Chondrocyte (in vitro differentiated cells): ENCODE measurements at regions not wholly inside any gene's neighbourhood (a gene's known extent, or its start where the extent isn't known, plus 50 kb on each side); places are given as distances from the start of the nearest gene placed in this dataset.

Experiments used
- DNase-seq: peaks from one replicate; pipeline ENCODE4 v3.0.0; 2021; ENCODE audit warnings: mixed read lengths, low spot score
- H3K27ac Mint-ChIP-seq: one replicate; pipeline ENCODE4 v1.8.0; 2021; ENCODE audit warnings: mild to moderate bottlenecking, moderate library complexity, mixed read lengths; ENCODE audit not compliant: unreplicated experiment
- H3K27me3 Mint-ChIP-seq: 2 replicates; pipeline ENCODE4 v1.8.0; 2021; ENCODE audit warnings: low read depth, mixed read lengths
- H3K36me3 Mint-ChIP-seq: 2 replicates; pipeline ENCODE4 v1.8.0; 2021; ENCODE audit warnings: low read depth, mixed read lengths
- H3K4me1 Mint-ChIP-seq: 2 replicates; pipeline ENCODE4 v1.8.0; 2021; ENCODE audit warnings: low read depth, mild to moderate bottlenecking, mixed read lengths
- H3K4me3 Mint-ChIP-seq: one replicate; pipeline ENCODE4 v1.8.0; 2021; ENCODE audit warnings: mild to moderate bottlenecking, moderate library complexity, mixed read lengths; ENCODE audit not compliant: unreplicated experiment
- H3K9me3 Mint-ChIP-seq: 2 replicates; pipeline ENCODE4 v1.8.0; 2021; ENCODE audit warnings: low read depth, mixed read lengths
- CTCF ChIP-seq: fragments of 200-600 bp; sonication (generic); IDR thresholded peaks from 2 replicates; pipeline ENCODE4 v1.5.0; 2021; ENCODE audit warnings: antibody characterized with exemption, mild to moderate bottlenecking, moderate library complexity

- no peaks in the 10 kb centered on the region for H3K36me3 Mint-ChIP-seq
- H3K9me3 Mint-ChIP-seq: peaks cover 12% of the 10 kb centered on the region
- no peaks in the 10 kb centered on the region for H3K4me1 Mint-ChIP-seq
- TF ChIP-seq CTCF: no peak
- no peak overlapping the region for H3K4me3 Mint-ChIP-seq
- H3K27me3 Mint-ChIP-seq: no peaks in the 10 kb centered on the region
- H3K27ac Mint-ChIP-seq: no peak overlapping the region
- DNase-seq: no peak
These were observed 279.1 kb downstream of the BRD1 start for GRCh38 chr22:49548356-49549202.

- no peaks in the 10 kb centered on the region for H3K27me3 Mint-ChIP-seq
- TF ChIP-seq CTCF: no peak
- H3K36me3 Mint-ChIP-seq: no peaks in the 10 kb centered on the region
- no peak overlapping the region for H3K27ac Mint-ChIP-seq
- no peak overlapping the region for H3K4me3 Mint-ChIP-seq
- DNase-seq: no peak
- peaks cover 12% of the 10 kb centered on the region for H3K9me3 Mint-ChIP-seq
- H3K4me1 Mint-ChIP-seq: no peaks in the 10 kb centered on the region
These were observed 279.9 kb downstream of the BRD1 start for GRCh38 chr22:49547751-49548239.

GRCh38 chr22:49546811-49547585, 280.7 kb downstream of the BRD1 start:
- no peak for DNase-seq
- H3K27ac Mint-ChIP-seq: no peak overlapping the region
- H3K4me1 Mint-ChIP-seq: no peaks in the 10 kb centered on the region
- peaks cover 12% of the 10 kb centered on the region for H3K9me3 Mint-ChIP-seq
- no peak overlapping the region for H3K4me3 Mint-ChIP-seq
- no peaks in the 10 kb centered on the region for H3K36me3 Mint-ChIP-seq
- H3K27me3 Mint-ChIP-seq: no peaks in the 10 kb centered on the region
- TF ChIP-seq CTCF: no peak

GRCh38 chr22:49545606-49546005, 282.1 kb downstream of the BRD1 start:
- H3K36me3 Mint-ChIP-seq: no peaks in the 10 kb centered on the region

More at GRCh38 chr22:49545606-49546005, 282.1 kb downstream of the BRD1 start:
- Mint-ChIP-seq H3K27me3 (no peaks in the 10 kb centered on the region), H3K4me1 (no peaks in the 10 kb centered on the region), H3K9me3 (peaks cover 7% of the 10 kb centered on the region), H3K27ac (no peak overlapping the region), H3K4me3 (no peak overlapping the region)
- TF ChIP-seq CTCF: no peak
- no peak for DNase-seq
